UCSD-AML1 (cell line): ENCODE measurements at regions not wholly inside any gene's neighbourhood (a gene's known extent, or its start where the extent isn't known, plus 50 kb on each side); places are given as distances from the start of the nearest gene placed in this dataset.
"Not testable (repeated sequence)": the region's sequence is repeated elsewhere in the genome, so short reads cannot be mapped to it uniquely, and the experiment has no call there.

ENCODE experiments used
- DNase-seq: peaks from one replicate; lab custom pipeline; 2025; ENCODE audit not compliant: unreplicated experiment; lab: John Stamatoyannopoulos, UW

DNA sequence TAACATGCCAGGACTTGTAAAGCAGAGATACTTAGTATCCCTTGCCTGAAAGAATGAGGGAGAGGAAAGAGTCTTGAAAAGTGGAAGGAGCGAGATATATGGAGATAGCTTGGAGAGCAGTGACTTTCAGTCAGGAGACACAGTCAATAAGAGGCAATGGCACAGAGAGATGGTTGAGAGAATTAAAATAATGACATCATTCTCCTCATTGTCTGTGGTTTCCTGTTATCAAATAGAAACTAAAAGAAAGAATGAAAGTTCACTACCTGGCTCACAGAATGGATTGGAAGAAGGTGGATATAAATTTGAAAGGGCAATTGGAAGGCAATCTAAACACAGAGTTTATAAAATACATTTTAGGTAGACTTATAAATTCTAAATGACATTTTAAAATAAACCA is 760.2 kb upstream of the AADAT start:
- DNase-seq = no peak

DNA sequence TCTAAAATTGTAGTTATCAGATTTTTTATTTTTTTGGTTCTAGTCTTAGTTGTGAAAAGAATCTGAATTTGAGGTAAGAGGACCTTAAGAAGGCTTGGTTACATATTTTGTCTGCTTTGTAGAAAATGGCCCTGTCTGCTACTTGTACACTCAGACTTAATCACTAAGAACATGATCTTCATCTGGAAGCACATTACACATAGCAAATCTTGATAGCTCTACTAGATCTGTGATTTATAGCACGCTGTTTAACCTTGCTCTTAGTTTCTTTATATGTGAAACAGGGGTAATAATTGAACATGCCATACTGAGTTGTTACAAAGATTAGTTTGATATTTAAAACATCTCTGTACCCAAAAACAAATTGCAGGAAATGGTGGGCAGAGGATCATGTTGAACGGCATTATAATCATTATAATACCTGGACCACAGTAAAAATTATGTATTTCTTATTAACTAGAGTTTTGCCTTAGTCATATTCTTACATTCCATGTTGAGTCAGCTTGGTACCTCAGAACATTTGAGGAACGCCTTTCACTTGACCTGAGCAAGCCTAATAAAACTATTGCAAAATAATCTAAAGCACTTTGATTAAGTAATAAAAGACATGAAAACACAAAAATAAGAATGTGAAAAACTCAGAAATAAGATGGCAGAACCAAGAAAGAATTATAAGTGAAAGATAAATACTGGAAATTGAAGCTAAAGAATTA is 738.0 kb upstream of the AADAT start:
- DNase-seq = no peak

DNA sequence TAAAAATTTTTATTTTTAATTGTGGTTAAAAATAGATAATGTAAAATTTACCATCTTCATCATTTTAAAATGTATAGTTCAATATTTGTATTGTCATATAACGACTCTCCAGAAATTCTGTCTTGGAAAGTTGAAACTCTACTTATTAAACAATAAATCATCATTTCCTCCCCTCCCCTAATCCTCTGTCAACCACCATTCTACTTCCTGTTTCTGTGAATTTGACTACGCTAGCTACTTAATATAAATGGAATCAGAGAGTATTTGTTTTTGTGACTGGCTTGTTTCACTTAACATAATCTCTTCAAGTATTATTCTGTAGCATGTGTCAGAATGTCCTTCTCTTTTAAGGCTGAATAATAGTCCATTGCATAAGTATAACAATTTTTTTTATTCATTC is 729.0 kb upstream of the AADAT start:
- DNase-seq = no peak

DNA sequence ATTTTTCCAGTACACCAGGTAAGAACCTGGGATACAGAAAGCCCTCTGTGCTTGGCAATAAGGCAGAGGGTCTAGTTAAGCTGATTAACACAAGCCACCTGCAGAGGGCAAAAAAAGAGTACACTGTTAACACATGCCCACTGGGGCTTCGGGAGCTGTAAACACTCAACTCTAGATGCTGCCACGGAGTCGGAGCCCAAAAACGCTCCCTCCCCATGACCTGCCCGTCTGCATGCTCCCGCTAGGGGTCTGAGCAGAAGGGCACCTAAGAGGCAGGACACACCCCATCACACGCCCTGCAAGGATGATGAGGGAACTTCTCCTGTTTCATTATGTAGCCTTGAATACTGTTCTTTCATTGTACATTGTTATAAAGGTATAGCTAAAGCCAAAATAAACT is 715.6 kb upstream of the AADAT start:
- DNase-seq = no peak

DNA sequence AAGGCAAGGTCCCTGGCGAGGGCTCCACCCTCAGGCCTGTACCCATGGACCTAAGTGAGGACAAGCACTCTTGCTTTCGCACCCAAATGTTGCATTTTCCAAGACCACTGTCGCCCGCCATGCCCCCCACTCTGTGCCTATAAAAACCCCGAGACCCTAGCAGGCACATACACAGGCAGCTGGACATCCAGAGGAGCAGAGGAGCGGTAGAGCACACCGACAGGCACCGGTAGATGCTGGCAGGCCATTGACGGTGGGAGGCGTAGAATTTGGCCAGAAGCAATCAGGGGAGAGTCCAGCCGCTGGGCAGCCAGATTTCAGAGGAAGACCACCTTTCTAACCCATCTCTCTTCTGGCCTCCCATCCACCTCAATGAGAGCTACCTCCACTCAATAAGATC is 715.2 kb upstream of the AADAT start:
- no peak for DNase-seq

DNA sequence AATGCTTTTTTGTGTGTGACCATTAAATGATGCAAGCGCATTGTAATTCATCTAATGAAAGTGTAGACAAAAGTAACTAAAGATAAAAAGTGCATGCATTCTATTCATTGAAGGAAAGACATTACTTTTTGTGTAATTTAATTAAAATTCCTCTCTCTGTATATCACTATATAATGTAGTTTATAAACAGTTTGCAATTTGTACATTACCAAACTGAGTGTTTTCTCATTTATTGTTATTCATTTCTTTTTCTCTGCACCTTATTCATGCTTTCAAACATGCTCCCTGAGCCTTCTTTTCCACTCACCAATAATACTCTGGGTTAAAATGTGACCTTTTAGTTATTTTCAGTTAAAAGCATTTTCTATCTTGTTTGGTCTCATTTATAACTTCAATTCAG is 713.7 kb upstream of the AADAT start:
- DNase-seq = no peak

DNA sequence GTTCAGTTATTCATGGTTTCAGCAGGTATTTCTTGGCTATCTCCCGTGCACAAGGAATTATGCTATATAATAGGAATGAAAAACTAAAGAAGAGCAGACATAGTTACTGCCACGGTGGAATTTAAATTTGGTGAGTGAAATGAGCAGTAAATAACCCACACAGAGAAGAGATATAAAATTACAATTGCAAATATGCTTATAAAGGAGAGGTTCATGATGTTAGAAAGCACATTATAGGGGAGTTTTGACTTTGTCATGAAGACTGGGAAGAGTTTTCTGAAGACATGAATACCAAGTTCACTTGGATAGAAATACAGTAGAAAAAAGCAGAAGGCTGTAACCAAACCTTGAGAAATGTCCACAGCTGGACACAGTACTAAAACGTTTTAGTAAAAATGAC is 712.0 kb upstream of the AADAT start:
- no peak for DNase-seq

DNA sequence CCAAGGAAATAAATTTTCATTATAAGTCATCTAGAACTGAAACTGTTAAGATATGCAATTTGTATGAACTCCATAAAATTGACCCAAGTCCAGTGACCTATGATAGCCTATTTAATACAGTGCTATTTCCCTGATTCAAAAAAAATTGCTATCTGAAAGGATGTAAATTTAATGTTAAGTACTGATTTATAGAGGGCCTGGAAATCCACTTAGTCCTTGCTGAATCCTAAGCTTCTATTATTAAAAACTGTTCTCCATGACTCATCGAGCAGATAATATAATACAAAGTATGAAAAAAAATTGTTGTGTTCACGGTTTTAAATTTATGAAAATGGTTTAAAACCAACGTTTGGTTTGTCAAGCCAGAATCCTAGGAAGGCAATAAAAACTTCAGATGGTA is 704.8 kb upstream of the AADAT start:
- no peak for DNase-seq

DNA sequence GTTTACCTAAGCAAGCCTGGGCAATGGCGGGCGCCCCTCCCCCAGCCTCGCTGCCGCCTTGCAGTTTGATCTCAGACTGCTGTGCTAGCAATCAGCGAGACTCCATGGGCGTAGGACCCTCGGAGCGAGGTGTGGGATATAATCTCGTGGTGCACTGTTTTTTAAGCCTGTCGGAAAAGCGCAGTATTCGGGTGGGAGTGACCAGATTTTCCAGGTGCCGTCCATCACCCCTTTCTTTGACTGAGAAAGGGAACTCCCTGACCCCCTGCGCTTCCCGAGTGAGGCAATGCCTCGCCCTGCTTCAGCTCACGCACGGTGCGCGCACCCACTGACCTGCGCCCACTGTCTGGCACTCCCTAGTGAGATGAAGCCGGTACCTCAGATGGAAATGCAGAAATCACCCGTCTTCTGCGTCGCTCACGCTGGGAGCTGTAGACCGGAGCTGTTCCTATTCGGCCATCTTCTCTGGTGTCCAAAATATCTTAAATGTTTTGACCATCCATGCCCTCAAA is 698.8 kb upstream of the AADAT start:
- not testable (repeated sequence) for DNase-seq

DNA sequence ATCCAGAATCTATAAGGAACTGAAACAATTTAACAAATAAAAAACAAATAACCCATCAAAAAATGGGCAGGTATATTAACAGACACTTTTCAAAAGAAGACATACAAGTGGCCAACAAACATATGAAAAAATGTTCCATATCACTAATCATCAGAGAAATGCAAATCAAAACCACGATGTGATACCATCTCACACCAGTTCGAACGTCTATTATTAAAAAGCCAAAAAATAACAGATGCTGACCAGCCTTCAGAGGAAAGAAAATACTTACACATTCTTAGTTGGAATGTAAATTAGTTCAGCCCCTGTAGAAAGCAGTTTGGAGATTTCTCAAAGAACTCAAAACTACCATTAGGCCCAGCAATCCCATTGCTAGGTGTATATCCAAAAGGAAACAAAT is 687.9 kb upstream of the AADAT start:
- DNase-seq = no peak

DNA sequence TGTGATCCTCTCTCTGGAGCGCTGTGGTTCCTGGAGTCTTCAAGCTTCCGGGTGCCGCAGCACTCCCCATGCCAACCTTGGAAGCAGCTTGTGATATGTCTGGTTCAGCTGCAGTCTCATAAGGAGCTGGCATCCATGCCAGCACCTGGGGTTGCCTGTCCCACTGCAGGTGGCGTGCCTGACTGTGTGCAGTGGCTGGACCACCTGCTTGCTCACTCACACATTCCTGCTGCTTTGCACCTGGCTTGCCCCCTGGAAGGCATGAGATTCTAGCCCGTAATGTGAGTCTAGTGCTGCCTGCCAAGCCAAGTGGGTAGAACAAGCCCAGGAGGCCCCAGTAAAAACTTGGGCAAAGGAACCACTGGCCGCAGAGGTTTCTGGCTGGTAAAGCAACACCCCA is 687.2 kb upstream of the AADAT start:
- peak; percentile 7 for DNase-seq

DNA sequence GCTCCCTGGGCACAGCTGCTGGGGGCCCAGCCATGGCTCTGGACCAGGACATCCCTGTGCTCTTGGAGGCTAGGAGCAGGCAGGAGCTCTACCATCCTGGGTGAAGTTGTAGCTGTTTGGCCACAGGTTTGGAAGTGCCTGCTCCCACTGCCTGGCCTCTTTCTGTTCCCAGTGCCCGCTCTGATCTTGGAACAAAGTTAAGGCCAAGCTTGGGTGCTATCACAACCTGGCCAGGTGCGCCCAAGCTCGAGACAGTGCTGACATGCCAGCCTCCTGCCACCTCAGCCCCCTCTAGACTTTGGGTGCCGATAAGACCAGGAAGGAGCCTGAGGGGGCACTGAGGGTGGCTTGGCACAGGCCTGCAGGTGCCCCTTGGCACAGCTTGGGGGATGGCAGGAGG is 686.1 kb upstream of the AADAT start:
- no peak for DNase-seq

DNA sequence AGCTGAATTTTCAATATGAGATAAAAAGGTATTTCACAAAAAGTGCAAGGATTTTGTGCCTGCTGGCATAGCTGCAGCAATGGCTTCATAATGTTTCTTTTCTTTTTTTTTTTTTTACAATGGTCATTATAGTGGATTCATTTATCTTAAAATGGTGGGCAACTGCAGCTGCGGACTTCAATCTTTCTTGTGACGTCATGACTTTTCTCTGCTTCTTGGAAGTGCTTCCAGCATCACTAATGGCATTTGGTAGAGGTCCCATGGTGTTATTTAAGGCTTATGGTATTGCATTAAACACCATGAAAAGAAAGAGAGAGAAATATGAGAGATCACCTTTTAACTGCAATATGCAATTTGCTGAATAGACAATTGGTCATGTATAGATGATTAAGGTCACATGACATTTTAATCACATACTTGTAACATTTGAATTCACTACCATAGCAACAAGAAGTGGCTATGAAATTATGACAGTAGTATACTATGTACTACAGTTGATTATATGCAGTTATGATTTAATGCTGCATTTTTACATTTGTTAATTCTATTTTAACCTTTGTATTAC is 684.0 kb upstream of the AADAT start:
- DNase-seq = no peak

DNA sequence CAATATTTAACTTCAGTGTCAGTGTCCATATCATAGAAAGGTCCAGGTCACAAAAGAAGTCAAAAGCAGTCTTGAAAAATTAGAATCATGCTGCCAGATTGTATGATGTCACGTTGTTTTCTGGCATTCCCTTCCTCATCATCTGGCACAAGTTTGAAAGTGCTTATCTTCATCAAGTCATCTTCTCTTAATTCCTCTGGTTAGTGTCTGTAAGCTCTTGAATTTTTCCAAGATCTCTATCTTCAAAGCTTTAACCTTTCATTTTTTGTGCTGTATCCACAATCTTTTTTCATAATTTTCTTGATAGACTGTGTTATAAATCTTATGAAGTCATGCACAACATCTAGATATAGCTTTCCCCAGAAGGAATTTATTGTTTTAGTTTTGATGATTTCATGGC is 682.7 kb upstream of the AADAT start:
- DNase-seq = no peak

DNA sequence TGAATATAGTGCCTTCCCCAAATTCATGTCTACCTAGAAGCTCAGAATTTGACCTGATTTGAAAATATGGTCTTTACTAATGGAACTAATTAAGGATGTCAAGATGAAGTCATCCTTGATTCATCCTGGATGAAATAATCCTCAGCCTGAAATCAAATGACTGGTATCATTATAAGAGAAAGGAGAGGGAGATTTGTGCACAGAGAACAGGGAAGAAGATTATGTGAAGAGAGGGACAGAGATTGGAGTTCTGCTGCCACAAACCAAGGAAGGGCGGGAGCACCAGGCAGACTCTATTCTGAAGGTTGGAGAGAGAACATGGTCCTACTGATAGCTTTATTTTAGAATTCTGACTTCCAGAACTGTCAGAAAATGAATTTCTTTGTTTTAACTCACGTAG is 680.9 kb upstream of the AADAT start:
- no peak for DNase-seq

DNA sequence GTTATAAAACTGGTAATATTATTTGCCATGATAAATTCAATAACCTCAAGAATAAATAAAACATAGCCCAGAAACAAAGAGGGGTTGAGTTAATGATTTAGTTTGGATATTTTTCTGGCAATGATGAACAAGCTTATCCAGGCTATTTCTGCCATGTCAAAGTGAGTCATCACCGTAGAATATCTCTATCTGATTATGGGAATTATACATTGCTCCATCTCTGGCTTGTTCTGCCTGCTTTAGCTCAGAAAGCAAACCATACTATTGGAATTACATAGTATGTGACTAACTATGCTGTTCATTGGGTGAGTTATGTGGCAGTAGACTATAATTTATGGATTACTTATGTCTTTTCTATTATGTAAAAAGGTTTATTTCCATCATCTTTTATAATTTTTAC is 680.1 kb upstream of the AADAT start:
- DNase-seq = no peak

DNA sequence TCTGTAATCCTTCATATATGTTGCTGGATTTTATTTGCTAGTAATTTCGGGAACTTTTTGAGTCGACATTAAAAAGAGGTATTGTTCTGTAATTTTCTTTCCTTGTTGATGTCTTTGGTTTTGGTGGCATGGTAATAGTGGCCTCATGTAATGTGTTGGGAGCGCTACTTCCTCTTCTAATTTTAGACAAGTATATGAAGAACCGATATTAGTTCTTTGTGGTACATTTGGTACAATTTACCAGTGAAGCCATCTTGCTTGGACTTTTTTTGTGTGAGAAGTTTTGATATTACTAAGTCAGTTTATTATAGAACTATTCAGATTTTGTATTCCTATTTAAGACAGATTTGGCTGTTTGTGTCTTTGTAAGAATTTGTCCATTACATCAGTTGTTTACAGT is 669.2 kb upstream of the AADAT start:
- no peak for DNase-seq

DNA sequence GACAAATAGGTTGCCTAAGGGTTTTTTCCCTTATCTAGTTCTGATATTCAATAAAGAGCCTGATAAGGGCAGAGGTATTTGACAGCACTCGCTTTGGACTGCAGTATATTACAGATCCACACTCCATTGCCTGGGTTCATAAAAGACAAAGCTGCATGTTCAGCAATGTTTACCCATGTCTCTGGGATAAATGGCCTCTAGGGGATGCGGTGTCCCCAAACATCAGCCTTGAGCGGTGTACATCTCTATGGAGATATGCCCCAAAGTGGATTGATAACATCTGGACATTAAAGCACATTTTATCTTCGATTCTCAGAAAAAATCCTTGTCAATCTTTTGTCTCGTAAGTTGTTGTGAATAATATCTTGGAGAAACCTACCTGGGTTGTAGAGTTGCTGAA is 660.8 kb upstream of the AADAT start:
- no peak for DNase-seq

DNA sequence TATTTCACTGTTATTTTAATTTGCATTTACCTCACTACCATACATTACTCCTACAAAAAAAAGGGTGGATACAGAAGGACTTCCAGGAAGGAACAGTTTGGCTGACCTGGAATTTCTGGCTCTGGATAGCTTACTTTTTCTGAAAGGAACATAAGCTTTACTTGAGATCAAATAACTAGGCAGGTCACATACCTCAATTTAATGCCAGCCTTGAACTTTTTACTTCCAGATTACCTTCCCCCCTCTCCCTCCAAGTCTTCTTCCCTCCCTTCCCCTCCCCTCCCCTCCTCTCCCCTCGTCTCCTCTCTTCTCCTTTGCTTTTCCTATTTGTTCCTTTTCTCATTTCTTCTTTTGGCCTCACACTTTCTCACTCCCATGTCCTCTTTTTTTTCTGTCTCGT is 659.2 kb upstream of the AADAT start:
- no peak for DNase-seq

DNA sequence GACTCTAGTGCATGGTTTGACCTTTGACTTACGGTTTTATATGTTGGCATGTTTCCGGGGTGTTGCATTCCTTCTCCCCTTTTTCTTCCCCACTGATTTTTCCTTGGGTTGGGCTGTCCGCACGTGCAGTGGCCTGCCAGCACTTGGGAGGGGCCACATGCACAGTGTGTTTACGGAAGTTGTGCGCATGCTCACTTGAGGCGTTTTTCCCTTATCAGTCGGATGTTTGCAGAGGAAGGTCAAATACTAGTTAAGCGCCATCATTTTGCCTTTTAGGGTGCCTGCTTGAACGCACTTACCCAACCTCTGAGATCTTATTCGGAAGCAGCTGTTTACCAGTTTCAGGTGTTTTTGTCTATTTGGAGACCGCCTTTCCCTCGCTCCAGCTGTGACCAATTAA is 653.9 kb upstream of the AADAT start:
- DNase-seq = no peak

DNA sequence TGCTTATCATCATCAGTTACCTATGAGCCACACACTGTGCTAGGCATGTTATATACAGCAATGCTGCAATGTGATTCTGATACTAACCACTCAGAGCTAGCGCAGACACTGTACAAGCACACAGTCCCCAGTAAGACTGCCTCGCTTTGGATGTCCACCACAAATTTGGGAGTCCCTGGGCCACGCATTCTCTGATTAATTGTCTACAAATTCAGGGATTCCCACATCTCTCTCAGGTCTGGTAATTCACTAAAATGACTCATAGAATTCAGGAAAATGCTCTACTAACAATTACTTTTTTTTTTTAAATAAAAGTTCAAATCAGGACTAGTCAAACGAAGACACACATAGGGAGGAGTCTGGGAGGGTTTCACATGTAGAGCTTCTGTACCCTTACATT is 652.1 kb upstream of the AADAT start:
- DNase-seq = no peak

DNA sequence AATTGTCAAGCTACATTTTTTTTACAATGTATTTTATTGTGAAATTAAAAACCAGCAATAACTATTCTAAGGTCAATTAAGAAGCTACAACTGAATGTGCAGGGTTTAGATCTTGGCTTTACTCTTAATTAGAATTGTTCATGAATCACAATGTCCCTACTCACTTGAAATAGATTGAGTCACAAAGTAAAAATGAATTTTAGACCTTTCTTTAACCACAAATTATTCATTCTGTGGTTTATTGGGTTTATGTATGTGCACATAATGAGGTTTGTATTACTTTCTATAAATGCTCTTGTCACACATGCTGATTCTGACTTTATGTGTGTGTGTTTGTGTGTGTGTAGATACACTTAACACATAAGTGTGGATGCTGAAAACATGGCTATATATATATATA is 647.0 kb upstream of the AADAT start:
- no peak for DNase-seq

DNA sequence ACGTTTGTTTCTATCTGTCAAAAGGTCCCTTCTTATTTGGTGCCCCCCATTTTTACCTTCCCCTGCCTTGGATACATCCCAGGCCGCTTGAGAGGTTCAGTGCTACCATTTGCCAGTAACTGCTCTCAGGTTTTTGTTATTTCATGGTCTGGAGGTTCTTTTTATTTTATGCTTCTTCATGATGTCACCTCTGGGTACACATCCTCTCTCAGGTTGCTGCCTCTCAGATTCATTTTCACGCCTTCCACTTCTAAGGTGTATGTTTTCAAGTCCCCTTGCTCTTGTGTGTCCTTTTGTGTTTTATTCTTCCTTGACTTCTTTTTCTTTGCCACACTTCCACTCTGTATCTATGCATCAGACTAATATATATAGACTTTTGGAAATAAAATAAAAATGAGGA is 640.1 kb upstream of the AADAT start:
- DNase-seq = no peak
